Effector memory CD4-positive, alpha-beta T cell (primary cell): ENCODE measurements at regions not wholly inside any gene's neighbourhood (a gene's known extent, or its start where the extent isn't known, plus 50 kb on each side); places are given as distances from the start of the nearest gene placed in this dataset.

Experiments used
- DNase-seq, 3 donors: peaks; one replicate each; pipeline ENCODE4 v3.0.0-alpha.2; 2020
- H3K27ac ChIP-seq: 2 replicates; pipeline ENCODE4 v1.7.0; 2013; ENCODE audit warnings: mild to moderate bottlenecking, low read length, moderate library complexity; ENCODE audit not compliant: insufficient read depth, poor library complexity, severe bottlenecking
- H3K27me3 ChIP-seq: replicated peaks from 2 replicates; pipeline ENCODE4 v1.7.0; 2013; ENCODE audit warnings: mild to moderate bottlenecking, low read length; ENCODE audit not compliant: insufficient read depth, control insufficient read depth, poor library complexity, severe bottlenecking
- H3K36me3 ChIP-seq: 2 replicates; pipeline ENCODE4 v1.7.0; 2013; ENCODE audit warnings: mild to moderate bottlenecking, low read length, moderate library complexity; ENCODE audit not compliant: control insufficient read depth, insufficient read depth
- H3K4me1 ChIP-seq: 2 replicates; pipeline ENCODE4 v1.7.0; 2013; ENCODE audit warnings: low read length, mild to moderate bottlenecking; ENCODE audit not compliant: control insufficient read depth, insufficient read depth, poor library complexity, severe bottlenecking
- H3K4me3 ChIP-seq: 2 replicates; pipeline ENCODE4 v1.7.0; 2013; ENCODE audit warnings: low read length, low read depth, mild to moderate bottlenecking; ENCODE audit not compliant: insufficient read depth, poor library complexity, severe bottlenecking
- H3K9me3 ChIP-seq: 2 replicates; pipeline ENCODE4 v1.7.0; 2013; ENCODE audit warnings: mild to moderate bottlenecking, low read length, moderate library complexity; ENCODE audit not compliant: control insufficient read depth

- no peaks in the 10 kb centered on the region for H3K9me3 ChIP-seq
- no peak for DNase-seq
- no peaks in the 10 kb centered on the region for H3K4me1 ChIP-seq
These were observed 60.4 kb upstream of the CD96 start for GRCh38 chr3:111481551-111481950.

GRCh38 chr3:111482574-111482973 is 59.4 kb upstream of the CD96 start:
- no peak overlapping the region for H3K4me3 ChIP-seq
- no peaks in the 10 kb centered on the region for H3K4me1 ChIP-seq
- no peaks in the 10 kb centered on the region for H3K9me3 ChIP-seq
- H3K27me3 ChIP-seq = no peaks in the 10 kb centered on the region
- no peaks in the 10 kb centered on the region for H3K36me3 ChIP-seq
- H3K27ac ChIP-seq = no peak overlapping the region
- no peak for DNase-seq

More at GRCh38 chr3:111481551-111481950, 60.4 kb upstream of the CD96 start:
- Histone ChIP-seq H3K36me3 (no peaks in the 10 kb centered on the region), H3K27ac (no peak overlapping the region), H3K27me3 (no peaks in the 10 kb centered on the region), H3K4me3 (no peak overlapping the region)

GRCh38 chr3:111485086-111485485 is 56.9 kb upstream of the CD96 start:
- Histone ChIP-seq H3K9me3 (no peaks in the 10 kb centered on the region), H3K36me3 (no peaks in the 10 kb centered on the region), H3K27ac (no peak overlapping the region), H3K27me3 (no peaks in the 10 kb centered on the region), H3K4me1 (no peaks in the 10 kb centered on the region), H3K4me3 (no peak overlapping the region)
- DNase-seq = no peak
